ENCODE measurements at regions not wholly inside any gene's neighbourhood (a gene's known extent, or its start where the extent isn't known, plus 50 kb on each side); places are given as distances from the start of the nearest gene placed in this dataset.

DNA sequence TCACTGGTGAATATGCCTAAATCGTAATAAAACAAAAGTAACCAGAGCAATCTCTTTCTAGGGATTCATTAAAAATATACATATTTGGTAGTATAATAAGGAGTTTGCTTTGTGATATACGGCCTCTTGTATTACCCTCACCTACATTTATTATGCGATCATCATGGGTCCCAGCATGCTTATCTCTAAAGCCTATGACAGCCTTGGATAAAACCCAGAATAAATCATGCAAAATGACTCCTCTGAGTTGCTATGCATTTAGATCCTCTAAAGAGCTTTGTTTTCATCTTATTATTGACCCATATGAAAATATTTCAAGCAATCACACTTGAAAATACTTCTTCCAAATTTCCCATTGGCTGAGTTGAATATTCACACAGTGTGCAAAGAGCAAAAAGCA, 432.3 kb downstream of the SUCLG1 start:
- TF ChIP-seq CTCF (IDR thresholded peaks at IDR 0.05; ENCODE audit: insufficient read depth, low read length, poor library complexity, severe bottlenecking) = no peak
- no peak for TF ChIP-seq EZH2phosphoT487 (conservative IDR thresholded peaks at IDR 0.05; ENCODE audit: low read length)

Measured in SU-DHL-6 (cell line).